Mesothelial cell of epicardium (in vitro differentiated cells): ENCODE measurements at regions not wholly inside any gene's neighbourhood (a gene's known extent, or its start where the extent isn't known, plus 50 kb on each side); places are given as distances from the start of the nearest gene placed in this dataset.

Source experiments
- DNase-seq, 2 experiments: peaks; one replicate each; pipeline ENCODE4 v3.0.0; 2021; ENCODE audit warnings: low spot score in 2 of 2; ENCODE audit not compliant: unreplicated experiment in 2 of 2
- H3K27ac Mint-ChIP-seq: 2 replicates; pipeline ENCODE4 v1.8.0; 2021; ENCODE audit warnings: mixed read lengths
- H3K27me3 Mint-ChIP-seq: 2 replicates; pipeline ENCODE4 v1.8.0; 2021; ENCODE audit warnings: low read depth, mixed read lengths
- H3K36me3 Mint-ChIP-seq: 2 replicates; pipeline ENCODE4 v1.8.0; 2021; ENCODE audit warnings: mixed read lengths
- H3K4me1 Mint-ChIP-seq: 2 replicates; pipeline ENCODE4 v1.8.0; 2021; ENCODE audit warnings: mixed read lengths
- H3K4me3 Mint-ChIP-seq: 2 replicates; pipeline ENCODE4 v1.8.0; 2021; ENCODE audit warnings: mild to moderate bottlenecking, moderate library complexity, mixed read lengths
- H3K9me3 Mint-ChIP-seq: 2 replicates; pipeline ENCODE4 v1.8.0; 2021; ENCODE audit warnings: mixed read lengths
- TF ChIP-seq, protein P1 (sequence below): fragments of 200-600 bp; sonication (generic); IDR thresholded peaks from one replicate; pipeline ENCODE4 v1.5.0; 2021; ENCODE audit warnings: antibody characterized with exemption; ENCODE audit not compliant: unreplicated experiment

DNA sequence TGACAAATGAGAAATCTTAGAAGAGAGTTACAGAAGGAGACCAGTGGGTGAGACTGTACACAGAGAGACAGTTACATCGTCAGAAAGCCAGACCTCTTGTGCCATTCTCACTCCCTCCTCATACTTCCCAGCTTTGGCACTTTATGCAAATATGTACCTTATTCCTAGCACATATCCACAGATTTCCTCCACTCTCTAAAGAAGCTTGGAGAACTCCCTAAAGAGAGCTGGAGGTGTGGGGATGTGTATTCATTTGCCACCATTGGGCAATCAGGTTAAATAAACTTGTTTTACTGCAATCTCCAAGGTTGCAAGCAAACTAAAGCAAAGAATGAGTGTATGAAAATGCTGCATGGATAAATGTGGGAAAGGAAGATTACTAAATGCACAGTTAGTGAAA, 380.9 kb upstream of the PRMT6 start:
- peaks cover 5% of the 10 kb centered on the region for H3K27me3 Mint-ChIP-seq
- TF ChIP-seq, protein P1, sequence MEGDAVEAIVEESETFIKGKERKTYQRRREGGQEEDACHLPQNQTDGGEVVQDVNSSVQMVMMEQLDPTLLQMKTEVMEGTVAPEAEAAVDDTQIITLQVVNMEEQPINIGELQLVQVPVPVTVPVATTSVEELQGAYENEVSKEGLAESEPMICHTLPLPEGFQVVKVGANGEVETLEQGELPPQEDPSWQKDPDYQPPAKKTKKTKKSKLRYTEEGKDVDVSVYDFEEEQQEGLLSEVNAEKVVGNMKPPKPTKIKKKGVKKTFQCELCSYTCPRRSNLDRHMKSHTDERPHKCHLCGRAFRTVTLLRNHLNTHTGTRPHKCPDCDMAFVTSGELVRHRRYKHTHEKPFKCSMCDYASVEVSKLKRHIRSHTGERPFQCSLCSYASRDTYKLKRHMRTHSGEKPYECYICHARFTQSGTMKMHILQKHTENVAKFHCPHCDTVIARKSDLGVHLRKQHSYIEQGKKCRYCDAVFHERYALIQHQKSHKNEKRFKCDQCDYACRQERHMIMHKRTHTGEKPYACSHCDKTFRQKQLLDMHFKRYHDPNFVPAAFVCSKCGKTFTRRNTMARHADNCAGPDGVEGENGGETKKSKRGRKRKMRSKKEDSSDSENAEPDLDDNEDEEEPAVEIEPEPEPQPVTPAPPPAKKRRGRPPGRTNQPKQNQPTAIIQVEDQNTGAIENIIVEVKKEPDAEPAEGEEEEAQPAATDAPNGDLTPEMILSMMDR = no peak
- DNase-seq = no peak
- no peaks in the 10 kb centered on the region for H3K36me3 Mint-ChIP-seq
- H3K4me3 Mint-ChIP-seq = no peak overlapping the region
- H3K4me1 Mint-ChIP-seq = peaks cover 1% of the 10 kb centered on the region
- no peak overlapping the region for H3K27ac Mint-ChIP-seq
- H3K9me3 Mint-ChIP-seq = no peaks in the 10 kb centered on the region

DNA sequence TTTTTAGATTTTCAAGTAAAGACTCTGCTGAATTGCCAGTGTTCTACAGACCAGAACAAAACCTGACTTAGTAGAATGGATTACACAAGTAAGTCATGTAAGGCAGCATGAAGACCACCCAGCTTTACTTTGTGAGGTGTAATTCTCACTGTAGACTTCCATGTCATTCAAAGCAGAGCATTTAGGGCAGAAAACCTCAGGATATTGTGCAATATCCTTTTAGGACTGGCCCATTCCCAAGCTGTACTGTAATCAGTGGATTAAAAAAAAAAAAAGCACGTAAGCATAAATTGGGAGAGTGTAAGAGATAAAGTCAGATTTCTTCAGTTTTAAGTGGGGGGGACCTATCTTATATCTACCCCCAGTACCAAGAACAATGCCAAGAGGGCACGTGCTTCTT, 380.5 kb upstream of the PRMT6 start:
- peaks cover 1% of the 10 kb centered on the region for H3K4me1 Mint-ChIP-seq
- no peak for DNase-seq
- H3K9me3 Mint-ChIP-seq = no peaks in the 10 kb centered on the region
- no peak overlapping the region for H3K4me3 Mint-ChIP-seq
- TF ChIP-seq, protein P1 = no peak
- H3K36me3 Mint-ChIP-seq = no peaks in the 10 kb centered on the region
- H3K27ac Mint-ChIP-seq = no peak overlapping the region
- peaks cover 5% of the 10 kb centered on the region for H3K27me3 Mint-ChIP-seq

DNA sequence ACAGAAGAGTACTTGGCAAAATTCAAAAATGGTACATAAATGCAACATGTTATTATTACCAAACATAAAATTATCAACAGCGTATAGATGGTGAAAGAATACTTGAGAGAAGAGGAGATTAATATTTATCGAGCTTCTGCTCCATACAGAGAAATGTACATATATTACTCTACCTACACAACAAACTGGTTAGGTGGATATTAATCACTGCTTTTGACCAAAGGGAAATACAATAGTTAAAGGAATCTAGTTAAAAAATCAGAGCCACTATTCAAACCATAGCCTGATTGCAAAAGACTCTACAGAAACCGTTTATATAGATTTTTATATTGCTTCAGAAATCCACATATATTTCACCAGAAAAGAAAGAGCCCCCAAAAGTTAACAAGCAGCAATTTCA, 379.3 kb upstream of the PRMT6 start:
- peaks cover 5% of the 10 kb centered on the region for H3K27me3 Mint-ChIP-seq
- H3K27ac Mint-ChIP-seq = no peak overlapping the region
- no peaks in the 10 kb centered on the region for H3K9me3 Mint-ChIP-seq
- H3K36me3 Mint-ChIP-seq = no peaks in the 10 kb centered on the region
- TF ChIP-seq, protein P1 = no peak
- H3K4me1 Mint-ChIP-seq = peaks cover 1% of the 10 kb centered on the region
- no peak overlapping the region for H3K4me3 Mint-ChIP-seq
- DNase-seq = no peak

DNA sequence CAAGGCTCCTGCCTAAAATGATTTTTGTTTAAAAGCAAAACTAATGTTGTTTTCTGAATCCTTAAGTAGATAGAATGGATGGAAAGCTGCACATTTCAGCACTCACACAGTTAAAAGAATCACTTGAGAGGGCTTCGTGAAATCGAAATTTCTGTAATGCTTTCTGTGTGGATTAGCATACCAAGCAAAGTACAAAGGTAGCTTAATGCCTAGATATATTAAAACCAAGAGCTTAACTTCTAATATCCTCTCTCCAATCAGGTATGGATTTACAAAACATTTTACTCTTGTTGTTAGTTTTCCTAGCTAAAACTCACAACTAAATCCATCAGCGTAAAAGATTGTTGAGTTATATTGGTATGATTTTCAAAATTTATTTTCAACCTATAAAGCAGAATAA, 378.8 kb upstream of the PRMT6 start:
- TF ChIP-seq, protein P1 = no peak
- peaks cover 5% of the 10 kb centered on the region for H3K27me3 Mint-ChIP-seq
- H3K4me3 Mint-ChIP-seq = no peak overlapping the region
- no peak for DNase-seq
- H3K9me3 Mint-ChIP-seq = no peaks in the 10 kb centered on the region
- H3K36me3 Mint-ChIP-seq = no peaks in the 10 kb centered on the region
- H3K4me1 Mint-ChIP-seq = peaks cover 1% of the 10 kb centered on the region
- H3K27ac Mint-ChIP-seq = no peak overlapping the region

DNA sequence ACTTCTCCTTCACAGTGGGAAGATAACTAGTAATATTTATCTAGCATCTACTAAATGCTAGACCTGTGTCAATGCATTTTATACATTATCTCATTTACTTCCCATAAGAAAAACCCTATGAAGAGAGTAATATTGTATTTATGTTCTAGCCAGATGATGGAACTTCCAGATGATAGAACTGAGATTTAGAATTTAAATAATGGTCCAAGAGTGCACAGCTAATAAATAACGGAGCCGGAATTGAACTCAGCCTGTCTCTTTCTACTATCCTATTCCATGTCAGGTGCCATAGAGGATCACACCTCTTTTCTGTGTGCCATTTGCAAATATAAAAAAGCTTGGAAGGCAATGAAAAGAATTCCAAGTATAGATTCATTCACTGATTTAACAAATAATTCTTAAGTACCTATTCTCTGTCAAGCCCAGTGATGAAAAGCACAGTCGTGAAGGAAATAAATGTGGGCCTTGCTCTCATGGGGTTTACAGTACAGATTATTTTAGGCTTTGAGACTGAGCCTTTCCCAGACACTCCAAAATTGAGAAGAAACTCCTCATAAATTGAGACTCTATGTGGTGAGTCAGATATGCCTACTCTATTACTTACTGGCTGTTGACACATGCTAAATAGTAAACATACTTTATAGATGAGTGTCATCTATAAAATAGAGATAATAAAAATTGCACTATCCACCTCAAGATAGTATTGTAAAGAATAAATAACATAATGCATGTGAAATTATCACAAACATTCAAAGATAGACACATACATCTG, 378.0 kb upstream of the PRMT6 start:
- TF ChIP-seq, protein P1 = no peak
- DNase-seq = no peak
- Mint-ChIP-seq H3K36me3 (no peaks in the 10 kb centered on the region), H3K9me3 (no peaks in the 10 kb centered on the region), H3K27ac (no peak overlapping the region), H3K4me1 (peaks cover 1% of the 10 kb centered on the region), H3K27me3 (peaks cover 5% of the 10 kb centered on the region), H3K4me3 (no peak overlapping the region)

DNA sequence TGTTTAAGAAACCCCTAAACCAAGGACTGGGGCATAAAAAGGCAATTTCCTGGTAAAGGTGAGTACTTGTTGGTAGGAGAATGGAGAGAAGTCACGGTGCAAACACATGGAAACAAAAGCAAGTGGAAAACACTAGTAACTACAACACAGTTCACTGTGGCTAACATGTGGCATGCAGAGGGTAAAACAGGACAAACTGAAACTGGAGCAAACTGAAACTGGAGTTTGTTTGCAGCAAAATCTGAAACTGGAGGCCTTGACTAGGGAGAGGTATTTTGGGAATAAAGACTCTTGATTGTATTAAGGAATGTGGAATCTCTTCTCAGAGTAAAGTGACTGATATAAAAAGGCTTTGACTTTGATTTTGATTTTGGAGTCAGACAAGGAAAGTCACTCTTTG, 376.3 kb upstream of the PRMT6 start:
- Mint-ChIP-seq H3K27me3 (peaks cover 5% of the 10 kb centered on the region), H3K9me3 (no peaks in the 10 kb centered on the region), H3K36me3 (no peaks in the 10 kb centered on the region), H3K4me3 (no peak overlapping the region), H3K27ac (no peak overlapping the region), H3K4me1 (peaks cover 1% of the 10 kb centered on the region)
- DNase-seq = no peak
- TF ChIP-seq, protein P1 = no peak
